ENCODE measurements at regions not wholly inside any gene's neighbourhood (a gene's known extent, or its start where the extent isn't known, plus 50 kb on each side); places are given as distances from the start of the nearest gene placed in this dataset.
"Not testable (repeated sequence)": the region's sequence is repeated elsewhere in the genome, so short reads cannot be mapped to it uniquely, and the experiment has no call there.

DNA sequence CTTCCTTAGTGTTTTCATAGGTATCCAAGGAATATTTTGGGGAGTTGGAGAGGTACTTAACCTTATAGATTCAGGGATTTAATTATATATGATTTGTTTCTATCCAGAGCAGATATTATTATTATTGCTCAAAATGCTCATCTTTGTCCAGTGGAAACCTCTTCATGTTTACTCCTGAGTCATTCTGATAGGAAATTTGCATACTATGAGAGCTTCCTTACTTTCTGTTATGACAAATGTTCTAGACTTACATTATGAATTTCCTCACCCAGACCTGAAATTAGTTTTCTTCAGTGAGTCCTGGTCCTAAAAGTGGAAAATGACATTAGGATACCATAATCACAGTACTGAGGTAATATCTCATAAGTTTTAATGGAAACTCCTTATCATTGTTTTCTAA is 57.5 kb upstream of the PLPPR5 start:
- DNase-seq: no peak

GRCh38 chr1:99069146-99069545 is 64.5 kb upstream of the PLPPR5 start:
- DNase-seq: no peak

DNA sequence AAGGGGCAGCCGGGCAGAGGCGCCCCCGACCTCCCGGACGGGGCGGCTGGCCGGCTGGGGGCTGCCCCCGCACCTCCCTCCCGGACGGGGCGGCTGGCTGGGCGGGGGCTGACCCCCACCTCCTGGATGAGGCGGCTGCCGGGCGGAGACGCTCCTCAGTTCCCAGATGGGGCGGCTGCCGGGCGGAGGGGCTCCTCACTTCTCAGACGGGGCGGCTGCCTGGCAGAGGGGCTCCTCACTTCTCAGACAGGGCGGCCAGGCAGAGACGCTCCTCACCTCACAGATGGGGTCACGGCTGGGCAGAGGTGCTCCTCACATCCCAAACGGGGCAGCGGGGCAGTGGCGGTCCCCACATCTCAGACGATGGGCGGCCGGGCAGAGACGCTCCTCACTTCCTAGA is 73.9 kb upstream of the PLPPR5 start:
- DNase-seq: not testable (repeated sequence)

GRCh38 chr1:99082366-99082765 is 77.7 kb upstream of the PLPPR5 start:
- no peak for DNase-seq

DNA sequence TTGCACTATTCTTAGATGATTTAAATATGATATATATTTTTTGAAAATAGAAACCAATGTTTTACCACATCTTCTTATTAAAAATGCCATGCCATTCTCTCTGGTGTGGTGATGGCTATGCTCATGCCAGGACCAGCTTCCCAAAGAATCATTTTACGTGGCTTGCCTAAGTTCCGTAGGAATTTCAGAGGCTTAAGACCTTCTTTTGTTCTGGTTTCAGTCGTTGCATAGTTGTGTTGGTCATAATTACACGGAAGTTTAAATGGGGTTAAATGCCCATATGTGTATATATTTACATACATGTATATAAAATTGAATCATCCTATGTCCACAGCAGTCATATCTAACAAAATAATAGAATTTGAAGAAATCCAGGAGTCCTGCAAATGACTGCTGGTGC is 78.7 kb upstream of the PLPPR5 start:
- no peak for DNase-seq

GRCh38 chr1:99084562-99084961 is 79.9 kb upstream of the PLPPR5 start:
- DNase-seq: no peak

- no peak for DNase-seq
Observed at GRCh38 chr1:99086057-99086456, 81.4 kb upstream of the PLPPR5 start.

DNA sequence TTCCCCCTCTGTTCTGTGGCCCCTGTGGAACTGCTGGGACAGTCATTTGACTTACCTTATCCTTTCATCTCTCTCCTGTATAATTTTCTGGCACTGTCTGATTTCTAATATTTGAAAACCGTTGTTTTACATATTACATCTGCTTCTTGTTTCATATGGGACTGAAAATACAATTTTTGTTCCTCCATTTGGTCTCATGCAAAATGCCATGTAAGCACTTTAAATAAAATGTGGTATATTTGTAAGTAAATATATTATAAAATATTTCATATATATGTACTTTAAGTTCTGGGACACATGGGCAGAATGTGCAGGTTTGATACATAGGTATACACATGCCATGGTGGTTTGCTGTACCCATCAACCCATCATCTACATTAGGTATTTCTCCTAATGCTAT is 93.9 kb upstream of the PLPPR5 start:
- no peak for DNase-seq

DNA sequence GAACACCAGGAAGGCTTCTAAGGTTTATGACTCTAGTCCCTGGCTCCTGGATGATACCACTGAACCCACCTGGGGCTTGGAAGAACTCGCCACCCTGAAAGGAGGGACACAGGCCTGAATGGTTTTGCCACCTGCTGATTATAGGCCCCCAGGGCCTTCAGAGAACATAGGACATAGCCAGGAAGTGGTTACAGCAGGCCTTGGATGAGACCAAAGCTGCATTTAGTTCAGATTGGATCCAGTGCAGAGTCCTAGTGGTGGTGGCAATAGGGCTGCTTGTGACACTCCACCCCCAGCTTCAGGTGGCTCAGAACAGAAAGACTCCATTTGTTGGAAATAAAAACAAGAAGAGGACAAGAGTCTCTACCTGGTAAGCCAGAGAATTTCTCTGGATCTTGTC is 101.6 kb upstream of the PLPPR5 start:
- no peak for DNase-seq

- DNase-seq: no peak
Observed at GRCh38 chr1:99107680-99108079, 103.0 kb upstream of the PLPPR5 start.

DNA sequence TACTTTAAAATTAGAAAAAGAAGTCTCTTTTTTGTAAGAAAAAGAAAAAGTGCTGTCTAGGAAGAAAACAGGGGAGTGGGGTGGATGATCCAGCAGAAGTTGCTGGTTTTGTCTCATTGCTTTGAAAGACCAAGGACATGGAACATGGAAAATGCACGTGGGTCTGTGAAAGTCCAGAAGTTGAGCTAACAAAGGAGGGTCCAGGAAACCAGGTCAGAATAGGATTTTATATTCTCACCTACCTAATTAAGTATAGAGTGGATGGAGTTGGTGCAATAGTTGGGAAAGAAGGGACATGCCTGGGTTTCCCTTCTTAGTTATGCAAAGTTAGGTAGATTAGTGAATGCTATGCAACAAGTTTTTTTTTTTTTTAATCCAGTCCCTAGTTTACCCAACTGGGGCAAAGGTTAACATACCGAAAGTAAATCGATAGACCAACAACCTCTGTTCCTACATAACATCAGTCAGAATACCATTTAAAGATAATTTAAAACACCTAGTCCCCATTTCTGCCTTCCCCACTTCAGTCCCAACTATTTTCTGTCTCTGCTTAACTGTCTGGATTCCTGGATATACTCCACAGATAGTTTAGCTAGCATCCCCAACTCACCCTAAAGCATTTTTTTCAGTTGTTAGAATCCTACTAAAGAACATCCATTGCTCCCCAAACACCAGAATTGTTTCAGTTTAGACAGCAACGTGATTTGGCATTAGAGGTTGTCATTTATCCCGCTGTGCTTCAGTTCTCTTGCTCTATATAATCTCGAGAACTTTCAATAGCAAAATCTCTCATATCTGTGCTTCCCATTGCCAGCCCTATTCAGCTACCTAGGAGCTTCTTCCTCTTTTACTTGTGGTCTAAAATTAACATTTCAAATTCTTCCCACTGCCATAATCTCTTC is 105.7 kb upstream of the PLPPR5 start:
- no peak for DNase-seq

DNA sequence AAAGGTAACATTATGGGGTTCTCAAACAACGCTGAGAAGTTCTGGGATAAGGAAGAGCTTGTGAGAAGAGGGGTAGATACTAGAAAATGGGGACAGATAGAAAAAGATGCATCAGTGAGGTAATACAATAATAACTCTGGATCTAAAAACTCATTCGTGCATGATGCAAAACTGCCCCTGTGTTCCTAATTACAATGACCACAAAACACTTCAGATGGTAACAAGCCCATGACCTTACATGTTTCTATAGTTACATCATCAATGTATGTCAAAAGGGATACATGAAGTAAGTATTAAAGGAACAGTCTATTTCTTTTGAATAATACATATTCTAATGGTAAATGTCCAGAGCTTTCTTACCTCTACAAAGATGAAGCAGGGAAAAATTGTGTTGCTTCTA is 110.6 kb upstream of the PLPPR5 start:
- DNase-seq: no peak

DNA sequence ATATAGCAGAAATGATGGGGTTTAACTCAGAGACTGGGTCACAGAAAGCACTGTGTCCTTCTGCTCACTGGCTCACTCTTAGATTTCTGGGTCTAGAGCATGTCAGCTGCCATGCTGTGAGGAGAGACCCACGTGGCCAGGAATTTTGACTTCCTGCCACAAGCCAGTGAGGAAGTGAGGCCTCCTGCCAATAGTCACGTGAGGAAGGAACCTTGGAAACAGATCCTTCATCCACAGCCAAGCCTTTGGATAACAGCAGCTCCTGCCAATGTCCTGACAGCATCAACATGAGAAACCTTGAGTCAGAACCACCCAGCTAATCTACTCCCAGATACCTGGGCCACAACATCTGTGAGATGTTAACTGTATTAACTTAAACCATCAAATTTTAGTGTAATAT is 114.5 kb upstream of the PLPPR5 start:
- no peak for DNase-seq

- DNase-seq: no peak
Observed at GRCh38 chr1:99122039-99122438, 117.4 kb upstream of the PLPPR5 start.

DNA sequence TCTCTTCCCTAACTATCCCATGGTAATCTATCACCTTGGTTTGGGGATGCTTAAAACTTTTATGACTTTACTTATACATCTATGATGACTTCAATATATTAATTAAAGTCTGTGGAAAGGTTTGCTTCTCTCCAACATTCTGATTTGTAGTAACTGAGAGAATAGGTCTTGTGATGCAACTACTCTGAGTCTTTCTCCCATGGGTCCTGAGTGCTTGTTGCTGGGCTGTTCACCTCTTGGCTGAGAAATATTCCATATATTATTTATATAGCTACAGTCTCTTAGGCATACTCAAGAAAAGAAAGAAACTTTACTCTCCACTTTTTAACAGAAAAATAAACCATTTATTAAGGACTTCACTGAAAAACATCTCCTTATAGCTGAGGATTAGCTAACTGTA is 119.3 kb upstream of the PLPPR5 start:
- DNase-seq: no peak

- DNase-seq: no peak
Observed at GRCh38 chr1:99131546-99131945, 126.9 kb upstream of the PLPPR5 start.

DNA sequence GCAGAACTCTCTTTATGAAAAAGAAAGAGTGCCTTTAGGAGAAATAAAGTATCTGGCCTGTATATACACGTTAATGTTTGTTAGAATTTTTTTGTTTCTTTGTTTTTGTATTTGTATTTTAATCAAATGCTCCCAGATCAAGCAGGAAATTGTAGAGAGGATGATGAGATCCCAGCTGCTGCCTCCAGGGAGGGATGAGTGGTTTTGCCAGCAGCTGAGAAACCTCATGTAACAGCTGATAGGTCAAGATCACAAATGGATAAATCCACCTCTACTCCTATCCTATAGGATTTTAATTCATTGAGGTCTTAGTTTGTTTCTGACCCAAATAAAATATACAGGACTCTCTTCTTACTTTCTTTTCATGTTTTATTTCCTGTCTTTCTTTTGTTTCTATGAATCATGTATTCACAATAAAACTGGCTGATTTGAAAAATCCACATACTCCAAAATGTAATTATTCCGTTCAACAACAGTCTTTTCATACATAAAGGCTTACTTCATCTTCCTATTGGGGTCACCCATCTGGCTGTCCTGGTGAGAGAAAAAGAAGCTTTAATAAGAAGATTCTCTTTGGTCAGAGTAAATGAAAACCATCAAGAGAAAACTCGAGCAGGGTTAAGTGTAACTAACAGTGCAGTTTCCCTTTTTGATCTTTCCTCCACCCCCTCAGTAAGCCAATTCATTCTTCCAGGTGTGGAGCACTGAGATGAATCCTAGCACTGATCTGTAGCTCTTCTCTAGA is 129.3 kb upstream of the PLPPR5 start:
- DNase-seq: no peak

- no peak for DNase-seq
Observed at GRCh38 chr1:99137554-99138206, 126.6 kb upstream of the PLPPR4 start.

GRCh38 chr1:99139876-99140275 is 124.4 kb upstream of the PLPPR4 start:
- no peak for DNase-seq

- DNase-seq: no peak
Observed at GRCh38 chr1:99146129-99146848, 118.0 kb upstream of the PLPPR4 start.

DNA sequence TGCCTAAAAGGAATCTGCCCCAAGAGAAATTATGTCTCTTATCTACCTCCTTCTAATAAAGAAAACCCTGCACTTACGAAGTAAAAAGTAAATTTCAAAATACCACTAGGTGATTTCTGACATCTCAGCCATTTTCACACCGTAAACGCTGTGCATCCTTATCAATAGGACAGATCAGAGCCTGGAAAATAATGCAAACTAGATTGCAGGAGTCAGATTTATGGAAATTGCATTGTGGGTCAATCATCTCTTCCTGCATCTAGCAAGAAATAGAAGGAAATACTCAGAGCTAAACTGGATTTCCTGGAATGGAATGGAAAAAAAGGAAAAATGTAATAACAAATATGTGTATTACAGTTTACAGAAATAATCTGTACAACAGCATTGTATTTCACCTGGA is 114.3 kb upstream of the PLPPR4 start:
- no peak for DNase-seq

GRCh38 chr1:99152132-99152531 is 112.2 kb upstream of the PLPPR4 start:
- DNase-seq: no peak

- no peak for DNase-seq
Observed at GRCh38 chr1:99163671-99164070, 100.6 kb upstream of the PLPPR4 start.

All from AML-193 (cell line).